LNCaP clone FGC (cell line): ENCODE measurements at regions not wholly inside any gene's neighbourhood (a gene's known extent, or its start where the extent isn't known, plus 50 kb on each side); places are given as distances from the start of the nearest gene placed in this dataset.
"Not testable (repeated sequence)": the region's sequence is repeated elsewhere in the genome, so short reads cannot be mapped to it uniquely, and the experiment has no call there.

Experiments used
- DNase-seq: peaks from one replicate; pipeline ENCODE4 v3.0.0-alpha.2; 2011; ENCODE audit warnings: low read depth
- H3K4me3 ChIP-seq: 2 replicates; pipeline ENCODE4 v1.5.1; 2011; ENCODE audit warnings: mild to moderate bottlenecking, low read depth, low read length, control low read depth
- CTCF ChIP-seq: IDR thresholded peaks from 2 replicates; pipeline ENCODE4 v1.5.1; 2012; ENCODE audit warnings: mild to moderate bottlenecking; ENCODE audit not compliant: control insufficient read depth, insufficient read depth; ENCODE audit errors: extremely low read depth

GRCh38 chr2:236354056-236354940, 90.1 kb upstream of the ASB18 start:
- no peak for DNase-seq
- no peak overlapping the region for H3K4me3 ChIP-seq
- TF ChIP-seq CTCF = no peak

DNA sequence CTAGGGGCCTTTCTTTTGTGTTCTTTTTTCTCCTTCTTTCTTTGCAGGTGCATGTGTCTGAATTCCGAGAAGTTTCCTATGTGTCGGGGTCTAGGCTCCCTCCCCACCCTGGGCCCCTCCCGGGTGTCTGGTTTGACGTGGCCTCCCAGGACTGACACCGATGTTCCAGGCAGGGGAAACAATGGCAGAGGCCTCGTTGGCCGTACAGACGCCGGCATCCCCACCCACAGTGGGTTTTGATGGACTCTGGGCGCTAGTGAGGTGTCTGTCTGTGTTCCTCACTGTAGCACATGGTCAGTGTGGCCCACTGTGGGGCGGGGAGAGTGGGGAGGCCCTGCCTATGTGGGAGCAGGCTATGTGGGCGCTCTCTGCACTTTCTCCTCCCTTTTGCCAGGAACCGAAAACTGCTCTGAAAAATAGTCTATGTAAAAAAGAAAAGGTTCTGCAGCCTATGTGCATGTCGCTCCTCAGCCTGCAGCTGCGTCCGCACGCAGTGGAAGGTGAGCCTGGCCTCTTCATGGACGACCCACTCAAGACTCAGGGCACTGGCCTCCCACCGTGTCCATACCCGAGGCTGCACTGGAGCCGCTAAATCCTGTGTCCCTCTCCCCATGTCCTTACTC, 90.9 kb upstream of the ASB18 start:
- H3K4me3 ChIP-seq = no peak overlapping the region
- no peak for DNase-seq
- TF ChIP-seq CTCF = no peak

GRCh38 chr2:236355911-236356310, 91.7 kb upstream of the ASB18 start:
- DNase-seq = no peak
- TF ChIP-seq CTCF = no peak
- H3K4me3 ChIP-seq = no peak overlapping the region

- DNase-seq, H3K4me3 ChIP-seq: not testable (repeated sequence)
Observed at GRCh38 chr2:236356321-236356720, 92.1 kb upstream of the ASB18 start.

GRCh38 chr2:236358482-236358881, 94.3 kb upstream of the ASB18 start:
- not testable (repeated sequence) for DNase-seq

GRCh38 chr2:236359426-236360045, 95.3 kb upstream of the ASB18 start:
- DNase-seq = no peak
- TF ChIP-seq CTCF = no peak
- H3K4me3 ChIP-seq = no peak overlapping the region

More at GRCh38 chr2:236358482-236358881, 94.3 kb upstream of the ASB18 start:
- not testable (repeated sequence) for H3K4me3 ChIP-seq

- H3K4me3 ChIP-seq = no peak overlapping the region
- TF ChIP-seq CTCF = no peak
Observed at GRCh38 chr2:236360496-236360895, 96.3 kb upstream of the ASB18 start.

More at GRCh38 chr2:236360496-236360895, 96.3 kb upstream of the ASB18 start:
- DNase-seq = no peak
